ENCODE measurements at regions not wholly inside any gene's neighbourhood (a gene's known extent, or its start where the extent isn't known, plus 50 kb on each side); places are given as distances from the start of the nearest gene placed in this dataset.

DNA sequence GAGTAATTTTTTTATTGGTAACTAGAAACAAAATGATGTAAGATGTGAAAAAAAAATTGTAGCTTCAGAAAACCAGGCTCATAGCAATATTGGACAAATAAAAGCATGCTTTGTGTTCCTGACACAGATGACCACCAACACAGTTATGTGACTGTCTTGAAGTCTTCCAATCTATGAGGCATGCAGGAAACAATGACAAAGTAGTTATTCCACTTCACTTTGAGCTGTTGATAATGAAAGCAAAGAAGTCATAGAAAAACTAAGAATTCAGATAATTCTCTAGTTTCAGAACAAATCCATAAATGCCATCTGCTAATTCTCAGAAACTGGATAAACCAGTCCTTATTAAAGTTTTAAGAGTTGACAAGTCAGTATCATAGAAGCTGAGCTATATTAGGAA lies 378.4 kb upstream of the SEMA3D start:
- Histone ChIP-seq H3K9me3 (ENCODE audit: control insufficient read depth, insufficient read depth, low read length) (peaks cover 2% of the 10 kb centered on the region), H3K27ac (ENCODE audit: low read depth, low read length) (no peak overlapping the region), H3K36me3 (ENCODE audit: control insufficient read depth, insufficient read depth, low read length) (no peaks in the 10 kb centered on the region), H3K27me3 (ENCODE audit: control insufficient read depth, insufficient read depth, low read length) (no peaks in the 10 kb centered on the region), H3K4me1 (ENCODE audit: control insufficient read depth, insufficient read depth, low read length) (no peaks in the 10 kb centered on the region), H3K4me3 (ENCODE audit: low read depth, low read length) (no peak overlapping the region)
- no peak for DNase-seq (ENCODE audit: low read depth in 4 of 6, low spot score in 6 of 6)

DNA sequence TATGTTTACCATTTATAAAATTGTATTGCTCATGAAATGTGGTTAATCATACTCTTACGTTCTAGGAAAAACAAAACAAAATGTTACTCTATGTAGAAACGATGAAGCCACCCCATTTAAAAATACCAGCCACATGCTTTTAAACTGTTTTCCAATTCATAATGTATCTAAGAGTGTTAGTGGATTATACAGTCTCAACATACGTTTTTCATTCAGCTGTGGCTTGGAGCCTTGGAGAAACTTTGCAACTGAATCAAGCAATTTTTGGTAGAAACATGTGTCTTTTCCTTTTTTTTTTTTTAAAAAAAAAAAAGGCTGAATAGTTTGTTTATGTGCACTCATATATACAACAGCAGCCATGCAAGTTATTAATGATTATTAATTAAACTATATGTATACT lies 378.0 kb upstream of the SEMA3D start:
- H3K4me1 ChIP-seq (ENCODE audit: control insufficient read depth, insufficient read depth, low read length) = no peaks in the 10 kb centered on the region
- H3K9me3 ChIP-seq (ENCODE audit: control insufficient read depth, insufficient read depth, low read length) = no peaks in the 10 kb centered on the region
- no peaks in the 10 kb centered on the region for H3K36me3 ChIP-seq (ENCODE audit: control insufficient read depth, insufficient read depth, low read length)
- peak in 1 of 6 donors; percentile 13 for DNase-seq (ENCODE audit: low read depth in 4 of 6, low spot score in 6 of 6)
- no peaks in the 10 kb centered on the region for H3K27me3 ChIP-seq (ENCODE audit: control insufficient read depth, insufficient read depth, low read length)
- no CpG with 5 or more reads among the region's 3 CpGs for WGBS (ENCODE audit: insufficient coverage)
- H3K4me3 ChIP-seq (ENCODE audit: low read depth, low read length) = no peak overlapping the region
- no peak overlapping the region for H3K27ac ChIP-seq (ENCODE audit: low read depth, low read length)

DNA sequence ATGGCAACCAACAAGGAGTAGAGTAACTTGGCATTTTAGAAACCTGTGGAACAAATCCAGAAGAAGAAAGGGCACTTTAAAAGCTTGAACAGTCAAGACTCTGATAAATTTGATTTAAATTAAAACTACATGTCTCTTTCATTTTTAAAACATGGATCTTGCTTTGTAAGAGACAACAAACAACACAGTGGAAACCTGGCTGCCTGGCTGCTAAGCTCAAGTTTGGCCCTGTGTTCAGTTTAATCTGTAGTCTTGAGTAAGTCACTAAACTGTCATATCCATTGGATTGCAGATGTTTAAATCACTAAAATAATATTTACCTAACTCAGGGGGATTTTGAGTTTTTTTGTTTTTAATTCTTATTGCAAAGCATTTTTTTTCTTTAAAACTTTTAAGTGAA lies 374.9 kb upstream of the SEMA3D start:
- H3K27ac ChIP-seq (ENCODE audit: low read depth, low read length) = no peak overlapping the region
- H3K36me3 ChIP-seq (ENCODE audit: control insufficient read depth, insufficient read depth, low read length) = no peaks in the 10 kb centered on the region
- no peak overlapping the region for H3K4me3 ChIP-seq (ENCODE audit: low read depth, low read length)
- H3K4me1 ChIP-seq (ENCODE audit: control insufficient read depth, insufficient read depth, low read length) = no peaks in the 10 kb centered on the region
- no peak for DNase-seq (ENCODE audit: low read depth in 4 of 6, low spot score in 6 of 6)
- no peaks in the 10 kb centered on the region for H3K27me3 ChIP-seq (ENCODE audit: control insufficient read depth, insufficient read depth, low read length)
- no peaks in the 10 kb centered on the region for H3K9me3 ChIP-seq (ENCODE audit: control insufficient read depth, insufficient read depth, low read length)

DNA sequence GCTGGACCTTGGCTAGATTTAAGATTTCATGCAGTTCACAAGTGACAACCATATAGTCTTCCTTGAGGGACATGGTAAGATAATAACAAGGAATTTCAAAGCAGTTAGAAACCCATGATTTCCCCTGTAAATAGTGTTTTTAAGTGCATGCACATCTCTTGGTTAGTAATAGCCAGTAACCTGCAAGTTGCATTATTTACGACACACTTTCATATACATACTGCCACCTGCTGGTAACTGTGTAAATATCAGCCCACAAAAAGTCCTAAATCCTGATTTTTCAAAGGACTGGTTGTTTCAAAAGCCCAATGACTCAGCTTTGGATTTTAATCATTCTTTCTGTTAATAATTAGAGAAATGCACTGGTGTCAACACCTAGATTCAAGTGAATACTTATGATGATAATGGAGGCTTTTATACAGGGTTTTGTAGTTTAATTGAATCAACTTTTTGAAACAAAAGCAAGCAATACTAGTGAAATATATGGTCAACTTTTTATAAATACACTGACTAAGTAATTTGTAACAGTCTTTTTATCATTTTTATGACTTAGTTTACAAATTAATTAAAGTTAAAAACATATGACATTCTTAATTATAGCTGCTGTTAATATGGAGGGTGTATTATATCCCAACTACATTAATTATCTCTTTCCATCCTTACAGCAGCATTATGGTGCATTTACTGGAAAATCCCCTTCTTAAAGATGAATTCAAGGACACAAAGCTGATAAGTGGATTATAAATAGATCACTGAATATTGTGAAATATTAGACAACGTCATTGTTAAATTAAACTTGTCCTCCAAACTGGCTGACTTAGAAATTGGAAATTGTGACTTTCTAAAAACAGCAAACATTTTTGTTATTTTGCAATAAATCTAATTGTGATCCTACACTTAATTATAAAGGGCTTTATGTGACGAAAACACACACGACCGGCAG lies 367.7 kb upstream of the SEMA3D start:
- Histone ChIP-seq H3K36me3 (ENCODE audit: control insufficient read depth, insufficient read depth, low read length) (no peaks in the 10 kb centered on the region), H3K9me3 (ENCODE audit: control insufficient read depth, insufficient read depth, low read length) (no peaks in the 10 kb centered on the region), H3K27me3 (ENCODE audit: control insufficient read depth, insufficient read depth, low read length) (no peaks in the 10 kb centered on the region), H3K4me1 (ENCODE audit: control insufficient read depth, insufficient read depth, low read length) (no peaks in the 10 kb centered on the region), H3K27ac (ENCODE audit: low read depth, low read length) (no peak overlapping the region), H3K4me3 (ENCODE audit: low read depth, low read length) (no peak overlapping the region)
- WGBS (ENCODE audit: insufficient coverage) = no CpG with 5 or more reads among the region's 5 CpGs
- peak; percentile 13 to 89 (median 38) for DNase-seq (ENCODE audit: low read depth in 4 of 6, low spot score in 6 of 6)

DNA sequence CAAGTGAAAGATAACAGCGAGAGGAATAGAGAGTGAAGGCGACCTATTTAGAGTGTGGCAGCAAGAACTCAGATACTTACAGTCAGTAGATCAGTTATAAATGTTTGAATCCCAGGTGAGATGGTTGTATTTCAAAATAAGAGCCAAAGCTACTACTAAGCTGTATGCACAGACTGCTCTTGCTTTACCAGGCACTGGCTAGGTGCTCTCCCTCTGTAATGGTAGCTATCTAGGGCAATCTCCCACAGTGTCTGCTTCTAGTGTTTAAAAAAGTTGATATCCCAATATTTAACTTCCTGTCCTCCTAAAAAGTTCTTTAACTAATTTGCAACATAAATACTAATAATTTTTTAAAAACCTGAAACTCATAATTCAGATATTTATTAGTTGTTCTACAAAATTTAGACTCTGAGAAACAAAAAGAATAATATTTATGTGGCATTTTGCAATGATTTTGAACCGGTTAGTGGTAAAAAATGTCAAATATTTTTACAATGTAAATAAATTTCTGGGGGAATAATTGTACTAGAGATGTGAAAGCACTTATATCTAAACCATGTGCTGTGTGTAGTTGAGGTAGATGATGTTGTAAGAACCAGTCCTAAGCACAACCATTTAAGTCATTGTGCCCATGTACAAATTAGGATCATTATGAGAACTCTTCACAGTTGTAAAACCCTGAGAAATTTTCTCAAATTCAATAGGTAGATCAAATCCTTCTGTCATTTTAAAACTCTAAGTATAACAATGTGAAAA lies 349.3 kb upstream of the SEMA3D start:
- no CpG with 5 or more reads among the region's 3 CpGs for WGBS (ENCODE audit: insufficient coverage)
- Histone ChIP-seq H3K4me1 (ENCODE audit: control insufficient read depth, insufficient read depth, low read length) (no peaks in the 10 kb centered on the region), H3K27ac (ENCODE audit: low read depth, low read length) (no peak overlapping the region), H3K9me3 (ENCODE audit: control insufficient read depth, insufficient read depth, low read length) (no peaks in the 10 kb centered on the region), H3K4me3 (ENCODE audit: low read depth, low read length) (no peak overlapping the region), H3K36me3 (ENCODE audit: control insufficient read depth, insufficient read depth, low read length) (no peaks in the 10 kb centered on the region), H3K27me3 (ENCODE audit: control insufficient read depth, insufficient read depth, low read length) (no peaks in the 10 kb centered on the region)
- no peak for DNase-seq (ENCODE audit: low read depth in 4 of 6, low spot score in 6 of 6)

DNA sequence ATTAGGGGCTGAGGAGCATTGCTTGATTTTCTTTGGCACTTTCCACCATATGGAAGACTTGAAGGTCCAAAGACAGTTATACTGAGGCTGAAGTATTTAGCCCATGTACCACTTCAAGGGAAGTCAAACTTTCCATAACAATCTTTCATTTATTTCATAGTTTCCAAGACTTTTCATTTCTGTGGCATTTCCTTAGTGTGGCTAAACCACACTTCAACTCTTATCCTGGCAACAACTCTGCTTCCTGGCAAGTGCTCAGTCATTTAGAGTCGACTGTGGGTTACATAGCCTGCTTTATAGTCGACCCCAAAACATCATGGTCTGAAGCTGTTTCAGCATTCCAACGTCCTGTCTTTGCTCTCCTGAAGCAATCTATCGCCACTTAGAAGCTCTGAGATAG lies 343.0 kb upstream of the SEMA3D start:
- WGBS (ENCODE audit: insufficient coverage) = 33% methylated on average over 4 of the region's 4 CpGs
- H3K9me3 ChIP-seq (ENCODE audit: control insufficient read depth, insufficient read depth, low read length) = no peaks in the 10 kb centered on the region
- H3K4me3 ChIP-seq (ENCODE audit: low read depth, low read length) = no peak overlapping the region
- H3K4me1 ChIP-seq (ENCODE audit: control insufficient read depth, insufficient read depth, low read length) = no peaks in the 10 kb centered on the region
- DNase-seq (ENCODE audit: low read depth in 4 of 6, low spot score in 6 of 6) = no peak
- no peak overlapping the region for H3K27ac ChIP-seq (ENCODE audit: low read depth, low read length)
- no peaks in the 10 kb centered on the region for H3K27me3 ChIP-seq (ENCODE audit: control insufficient read depth, insufficient read depth, low read length)
- no peaks in the 10 kb centered on the region for H3K36me3 ChIP-seq (ENCODE audit: control insufficient read depth, insufficient read depth, low read length)

DNA sequence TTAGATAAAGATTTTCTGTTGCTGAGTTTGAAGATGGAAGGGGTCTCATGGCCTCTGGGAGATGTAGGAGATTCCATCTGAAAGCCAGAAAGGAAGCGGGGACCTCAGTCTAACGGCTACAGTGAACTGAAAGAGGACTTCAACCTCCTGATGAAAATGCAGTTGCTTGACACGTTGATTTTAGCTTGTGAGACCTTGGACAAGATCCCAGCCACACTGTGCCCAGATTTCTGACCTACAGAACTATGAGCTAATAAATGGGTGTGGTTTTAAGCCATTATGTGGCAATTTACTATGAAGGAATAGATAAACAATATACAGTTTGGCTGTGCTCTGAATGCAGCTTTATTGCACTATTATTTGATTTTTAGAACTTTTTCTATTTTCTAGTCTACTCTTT lies 342.3 kb upstream of the SEMA3D start:
- Histone ChIP-seq H3K27me3 (ENCODE audit: control insufficient read depth, insufficient read depth, low read length) (no peaks in the 10 kb centered on the region), H3K9me3 (ENCODE audit: control insufficient read depth, insufficient read depth, low read length) (no peaks in the 10 kb centered on the region), H3K4me3 (ENCODE audit: low read depth, low read length) (no peak overlapping the region), H3K27ac (ENCODE audit: low read depth, low read length) (no peak overlapping the region), H3K4me1 (ENCODE audit: control insufficient read depth, insufficient read depth, low read length) (no peaks in the 10 kb centered on the region), H3K36me3 (ENCODE audit: control insufficient read depth, insufficient read depth, low read length) (no peaks in the 10 kb centered on the region)
- WGBS (ENCODE audit: insufficient coverage) = 100% methylated on average over 2 of the region's 3 CpGs
- no peak for DNase-seq (ENCODE audit: low read depth in 4 of 6, low spot score in 6 of 6)

DNA sequence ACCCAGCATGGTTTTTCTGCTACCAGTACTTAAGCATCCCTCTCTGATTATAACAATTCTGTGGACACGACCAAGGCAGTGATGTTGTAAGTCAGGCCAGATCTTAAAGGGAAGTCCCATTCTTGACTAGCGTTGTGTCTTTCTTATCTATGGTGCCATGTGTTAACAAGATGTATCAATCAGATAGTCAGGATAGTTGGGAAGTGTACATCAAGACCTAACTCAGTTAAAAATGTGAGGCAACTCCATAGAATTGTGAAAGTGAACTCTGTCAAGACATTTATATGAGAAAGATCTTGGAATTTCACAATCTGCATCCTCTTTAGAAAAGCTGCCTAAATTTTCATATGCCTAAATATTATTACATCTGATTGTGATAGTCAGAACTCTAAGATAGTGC lies 341.7 kb upstream of the SEMA3D start:
- H3K4me3 ChIP-seq (ENCODE audit: low read depth, low read length) = no peak overlapping the region
- H3K4me1 ChIP-seq (ENCODE audit: control insufficient read depth, insufficient read depth, low read length) = no peaks in the 10 kb centered on the region
- no peak for DNase-seq (ENCODE audit: low read depth in 4 of 6, low spot score in 6 of 6)
- 100% methylated on average over 2 of the region's 2 CpGs for WGBS (ENCODE audit: insufficient coverage)
- no peaks in the 10 kb centered on the region for H3K9me3 ChIP-seq (ENCODE audit: control insufficient read depth, insufficient read depth, low read length)
- no peaks in the 10 kb centered on the region for H3K36me3 ChIP-seq (ENCODE audit: control insufficient read depth, insufficient read depth, low read length)
- H3K27me3 ChIP-seq (ENCODE audit: control insufficient read depth, insufficient read depth, low read length) = no peaks in the 10 kb centered on the region
- no peak overlapping the region for H3K27ac ChIP-seq (ENCODE audit: low read depth, low read length)

DNA sequence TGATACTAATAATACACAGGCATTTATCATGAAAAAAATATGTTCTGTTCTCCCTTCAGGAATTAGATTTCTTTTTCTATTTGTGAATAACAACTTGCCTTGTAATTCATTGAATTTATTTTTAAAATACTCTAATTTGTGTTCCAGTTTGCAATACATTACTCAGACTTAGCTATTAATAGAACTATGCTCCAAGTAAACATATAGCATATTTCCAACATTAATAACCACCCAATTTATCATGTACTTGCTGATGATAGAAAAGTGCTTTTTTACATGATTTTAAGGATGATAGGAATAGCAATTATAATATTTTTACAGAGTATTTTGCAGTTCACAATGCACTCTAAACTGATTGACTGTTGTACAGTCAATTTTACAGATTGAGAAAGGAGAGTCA lies 338.8 kb upstream of the SEMA3D start:
- H3K4me3 ChIP-seq (ENCODE audit: low read depth, low read length) = no peak overlapping the region
- H3K9me3 ChIP-seq (ENCODE audit: control insufficient read depth, insufficient read depth, low read length) = no peaks in the 10 kb centered on the region
- no peak for DNase-seq (ENCODE audit: low read depth in 4 of 6, low spot score in 6 of 6)
- no peak overlapping the region for H3K27ac ChIP-seq (ENCODE audit: low read depth, low read length)
- H3K27me3 ChIP-seq (ENCODE audit: control insufficient read depth, insufficient read depth, low read length) = no peaks in the 10 kb centered on the region
- H3K4me1 ChIP-seq (ENCODE audit: control insufficient read depth, insufficient read depth, low read length) = no peaks in the 10 kb centered on the region
- H3K36me3 ChIP-seq (ENCODE audit: control insufficient read depth, insufficient read depth, low read length) = no peaks in the 10 kb centered on the region

DNA sequence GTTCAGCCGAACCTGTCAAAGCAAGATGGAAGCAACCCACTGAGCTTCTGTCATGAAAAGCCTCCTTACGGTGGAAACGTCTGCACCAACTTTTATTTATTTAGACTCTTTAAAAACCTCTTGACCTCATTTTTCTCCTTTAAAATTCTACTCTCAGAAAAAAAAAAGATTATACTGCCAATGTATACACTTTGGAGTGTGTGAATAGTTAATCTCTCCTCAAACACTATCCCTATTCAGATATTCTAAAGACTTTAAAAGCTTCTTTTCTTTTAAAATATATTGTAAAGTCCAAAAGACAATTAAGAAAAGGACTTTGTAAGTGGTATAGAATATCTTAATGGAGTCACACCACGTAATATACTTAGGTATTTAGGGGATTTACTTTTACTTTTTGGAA lies 335.2 kb upstream of the SEMA3D start:
- H3K4me1 ChIP-seq (ENCODE audit: control insufficient read depth, insufficient read depth, low read length) = no peaks in the 10 kb centered on the region
- H3K36me3 ChIP-seq (ENCODE audit: control insufficient read depth, insufficient read depth, low read length) = no peaks in the 10 kb centered on the region
- 53% methylated on average over 3 of the region's 4 CpGs for WGBS (ENCODE audit: insufficient coverage)
- no peaks in the 10 kb centered on the region for H3K9me3 ChIP-seq (ENCODE audit: control insufficient read depth, insufficient read depth, low read length)
- H3K27me3 ChIP-seq (ENCODE audit: control insufficient read depth, insufficient read depth, low read length) = no peaks in the 10 kb centered on the region
- no peak overlapping the region for H3K27ac ChIP-seq (ENCODE audit: low read depth, low read length)
- H3K4me3 ChIP-seq (ENCODE audit: low read depth, low read length) = no peak overlapping the region
- DNase-seq (ENCODE audit: low read depth in 4 of 6, low spot score in 6 of 6) = no peak

All from spinal cord (tissue), 9 donors.